NCI-H146 treated with DMSO at 0.1 percent for 48 hours (cell line): ENCODE measurements at regions not wholly inside any gene's neighbourhood (a gene's known extent, or its start where the extent isn't known, plus 50 kb on each side); places are given as distances from the start of the nearest gene placed in this dataset.

Experiments used
- DNase-seq: peaks from one replicate; lab custom pipeline; 2025; ENCODE audit not compliant: unreplicated experiment; lab: John Stamatoyannopoulos, UW

DNA sequence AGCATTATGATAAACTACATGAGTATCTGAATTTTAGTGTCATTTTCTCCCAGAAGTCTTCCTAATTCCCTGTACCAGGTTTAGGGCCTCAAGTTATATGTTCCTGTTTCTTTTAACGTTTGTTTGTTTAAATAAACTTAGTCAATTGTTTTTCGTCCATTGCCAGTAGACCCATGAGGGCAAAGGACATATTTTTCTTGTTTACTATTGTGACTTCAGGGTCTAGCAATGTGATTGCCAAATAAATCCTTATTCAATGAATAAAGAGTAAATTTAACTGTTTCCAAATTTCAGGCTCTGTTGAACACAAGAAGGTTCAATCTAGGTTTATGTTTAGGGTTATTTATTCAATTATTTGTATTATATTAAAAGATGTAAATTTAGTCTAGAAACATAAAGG lies 391.6 kb upstream of the MGAT4C start:
- no peak for DNase-seq

GRCh38 chr12:86634456-86635410 lies 378.5 kb upstream of the MGAT4C start:
- DNase-seq, result no peak

GRCh38 chr12:86627001-86627400 lies 370.8 kb upstream of the MGAT4C start:
- no peak for DNase-seq

- DNase-seq, result no peak
These were observed 367.1 kb upstream of the MGAT4C start for GRCh38 chr12:86623267-86623666.

DNA sequence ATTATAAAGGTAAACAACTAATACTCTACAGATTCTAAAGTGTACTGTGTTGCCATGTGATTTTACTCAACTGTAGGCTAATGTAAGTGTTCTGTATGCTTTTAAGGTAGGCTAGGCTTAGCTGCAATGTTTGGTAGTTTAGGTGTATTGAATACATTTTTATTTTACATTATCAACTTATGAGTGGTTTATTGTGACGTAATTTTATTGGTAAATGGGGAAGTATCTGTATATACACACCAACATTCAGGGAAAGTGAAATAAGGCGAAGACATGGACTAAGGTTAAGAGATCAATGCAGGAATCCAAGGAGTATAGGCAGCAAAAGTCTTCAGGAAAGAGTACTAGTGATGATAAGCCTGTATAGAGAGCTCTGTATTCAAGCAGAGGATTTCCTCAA lies 365.8 kb upstream of the MGAT4C start:
- DNase-seq, result no peak

- DNase-seq, result no peak
These were observed 357.1 kb upstream of the MGAT4C start for GRCh38 chr12:86613311-86613710.

- DNase-seq, result no peak
These were observed 352.4 kb upstream of the MGAT4C start for GRCh38 chr12:86608638-86609037.

- DNase-seq, result no peak
These were observed 345.5 kb upstream of the MGAT4C start for GRCh38 chr12:86601550-86602308.

- DNase-seq, result no peak
These were observed 344.6 kb upstream of the MGAT4C start for GRCh38 chr12:86600664-86601231.

DNA sequence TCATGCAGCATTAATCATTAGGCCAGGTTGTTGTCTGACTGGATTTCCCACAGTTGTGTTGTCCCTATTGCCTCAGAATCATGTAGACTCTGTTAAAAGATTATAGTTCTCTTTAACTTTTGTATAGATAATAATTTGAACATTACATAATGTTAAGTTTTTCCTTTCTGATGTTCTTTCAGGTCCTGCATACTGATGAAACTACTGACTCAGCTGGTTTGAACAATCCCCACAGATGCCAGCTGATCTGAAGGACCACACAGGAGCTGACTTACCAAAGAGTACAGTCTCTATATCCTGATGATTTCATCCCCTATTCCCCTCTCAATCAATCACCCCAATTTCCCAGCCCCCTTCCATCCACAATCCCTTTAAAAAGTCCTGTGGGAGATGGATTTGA lies 341.2 kb upstream of the MGAT4C start:
- DNase-seq, result no peak

- no peak for DNase-seq
These were observed 334.1 kb upstream of the MGAT4C start for GRCh38 chr12:86590296-86590695.

GRCh38 chr12:86574143-86574542 lies 318.0 kb upstream of the MGAT4C start:
- no peak for DNase-seq

DNA sequence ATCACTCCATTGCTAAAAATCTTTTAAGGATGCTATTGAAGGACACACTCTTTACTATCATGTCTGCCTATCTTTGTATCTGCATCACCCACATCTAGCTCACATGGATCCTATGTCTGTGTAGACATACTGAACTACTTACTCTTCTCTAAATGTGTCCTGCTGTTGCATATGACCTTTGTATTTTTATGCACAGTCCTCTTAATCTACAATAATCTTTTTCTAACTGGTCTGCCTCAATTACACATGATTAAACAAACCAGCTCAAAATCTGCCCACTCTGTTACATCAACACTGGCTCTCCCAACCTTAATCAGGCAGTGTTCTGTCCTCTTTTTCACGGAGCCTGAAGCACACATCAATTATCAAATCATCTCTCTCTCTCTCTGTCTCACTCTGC lies 316.3 kb upstream of the MGAT4C start:
- DNase-seq, result peak; percentile 18

GRCh38 chr12:86565038-86565437 lies 308.8 kb upstream of the MGAT4C start:
- no peak for DNase-seq

DNA sequence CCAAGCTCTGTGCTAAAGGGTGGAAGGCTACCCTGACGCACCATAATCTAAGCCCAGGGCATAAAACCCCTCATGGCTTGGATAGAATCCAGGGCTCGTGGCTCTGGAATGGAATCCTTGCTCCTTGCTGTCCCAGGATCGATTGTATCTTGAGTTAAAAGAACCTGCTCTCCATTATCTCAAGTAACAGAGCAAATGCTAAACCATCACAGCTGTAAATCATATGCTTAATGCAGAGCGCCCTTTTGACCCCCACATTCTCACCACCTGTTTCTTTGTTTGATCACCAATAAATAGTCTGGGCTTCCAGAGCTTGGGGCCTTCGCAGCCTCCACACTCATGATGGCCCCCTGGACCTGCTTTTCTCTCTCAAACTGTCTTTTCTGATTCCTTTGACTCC lies 299.3 kb upstream of the MGAT4C start:
- peak; percentile 29 for DNase-seq

- DNase-seq, result no peak
These were observed 295.0 kb upstream of the MGAT4C start for GRCh38 chr12:86551146-86551571.

DNA sequence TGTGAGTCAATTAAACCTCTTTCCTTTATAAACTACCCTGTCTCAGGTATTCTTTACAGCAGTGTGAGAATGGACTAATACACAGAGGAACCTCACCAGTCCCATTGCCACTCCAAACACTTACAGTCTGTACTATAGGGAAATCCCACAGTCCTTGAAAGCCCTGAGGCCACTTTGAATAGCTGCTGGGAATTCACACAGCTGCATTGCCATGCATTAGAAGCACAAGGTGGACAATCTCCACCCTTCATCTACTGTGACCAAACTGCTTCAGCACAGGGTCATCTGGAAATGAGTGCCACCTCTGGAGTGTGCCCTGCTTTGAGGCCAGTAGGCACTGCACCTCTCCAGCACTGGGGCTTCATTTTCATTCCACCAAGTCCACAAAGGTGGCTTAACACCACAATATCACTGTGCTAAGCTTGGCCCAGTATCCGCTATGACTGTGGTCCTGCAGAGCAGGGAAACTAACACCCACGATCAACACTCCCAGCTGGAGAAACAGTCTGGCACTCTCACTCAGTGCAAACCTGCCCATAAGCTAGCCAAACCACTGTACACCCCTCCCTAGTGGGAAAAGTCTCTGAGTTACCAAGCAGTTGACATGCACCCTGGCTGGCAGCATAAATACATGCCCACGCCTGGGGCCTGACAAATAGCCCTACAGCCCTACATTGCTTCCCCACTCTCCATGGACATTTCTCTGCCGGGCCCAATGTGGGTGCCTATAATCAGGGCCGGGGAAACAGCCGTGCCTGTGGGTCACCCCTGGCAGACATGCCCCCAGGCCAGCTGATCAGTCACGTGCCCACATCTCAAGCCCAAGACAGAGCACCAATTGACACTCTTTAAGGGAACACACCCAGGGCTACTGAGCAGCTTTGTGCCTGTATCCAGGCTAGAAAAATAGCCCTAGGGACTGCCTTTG lies 294.3 kb upstream of the MGAT4C start:
- no peak for DNase-seq

GRCh38 chr12:86543716-86544115 lies 287.5 kb upstream of the MGAT4C start:
- DNase-seq, result no peak

DNA sequence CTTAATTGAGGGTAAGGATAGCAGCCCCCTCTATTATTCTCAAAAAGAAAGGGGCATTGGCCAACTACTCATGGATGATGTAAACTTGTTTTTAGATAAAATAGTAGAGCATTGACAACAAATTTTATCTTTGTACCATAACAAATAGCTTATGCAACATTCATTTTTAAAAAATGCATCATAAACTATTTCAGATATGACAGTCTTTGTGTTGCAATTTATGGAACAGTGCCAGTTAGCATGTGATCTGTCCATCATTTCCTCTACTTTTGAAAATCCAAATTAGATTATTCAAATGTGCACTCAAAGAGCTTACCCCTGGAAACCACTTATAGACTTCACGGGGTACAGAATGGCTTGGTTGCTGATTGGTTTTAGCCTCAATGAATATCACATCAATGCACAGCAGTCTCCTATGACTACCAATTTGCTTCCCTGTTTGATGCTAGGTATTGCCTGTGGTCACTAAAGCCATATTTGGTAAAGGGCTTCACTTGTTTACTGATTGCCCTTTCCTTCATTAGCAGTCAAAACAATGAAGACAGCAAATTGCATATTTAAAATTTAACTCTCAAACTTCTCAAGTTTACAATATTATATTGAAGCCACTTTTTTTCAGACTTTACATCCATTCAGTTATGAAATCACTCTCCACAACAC lies 274.9 kb upstream of the MGAT4C start:
- DNase-seq, result no peak

GRCh38 chr12:86526060-86526595 lies 269.9 kb upstream of the MGAT4C start:
- no peak for DNase-seq
